KOPT-K1 (cell line): ENCODE measurements at regions not wholly inside any gene's neighbourhood (a gene's known extent, or its start where the extent isn't known, plus 50 kb on each side); places are given as distances from the start of the nearest gene placed in this dataset.
"Not testable (repeated sequence)": the region's sequence is repeated elsewhere in the genome, so short reads cannot be mapped to it uniquely, and the experiment has no call there.

Experiments
- H3K27ac ChIP-seq: fragments of 200-600 bp; sonication (generic); 2 replicates; pipeline ENCODE4 v1.5.1; 2016; ENCODE audit warnings: antibody characterized with exemption, mild to moderate bottlenecking, low read depth, low read length; ENCODE audit not compliant: poor library complexity, severe bottlenecking
- H3K36me3 ChIP-seq: fragments of 200-600 bp; sonication (generic); 2 replicates; pipeline ENCODE4 v1.5.1; 2017; ENCODE audit warnings: antibody characterized with exemption, mild to moderate bottlenecking, low read length, moderate library complexity; ENCODE audit not compliant: insufficient read depth
- H3K9me3 ChIP-seq: fragments of 200-600 bp; sonication (generic); 2 replicates; pipeline ENCODE4 v1.5.1; 2017; ENCODE audit warnings: antibody characterized with exemption, low read length, mild to moderate bottlenecking; ENCODE audit not compliant: insufficient read depth, poor library complexity, severe bottlenecking

- H3K9me3 ChIP-seq, result no peaks in the 10 kb centered on the region
- no peak overlapping the region for H3K27ac ChIP-seq
- no peaks in the 10 kb centered on the region for H3K36me3 ChIP-seq
These were observed 485.5 kb upstream of the FOXG1 start for GRCh38 chr14:28280997-28281598.

GRCh38 chr14:28284546-28285300, 481.9 kb upstream of the FOXG1 start:
- H3K36me3 ChIP-seq, result no peaks in the 10 kb centered on the region
- H3K9me3 ChIP-seq, result no peaks in the 10 kb centered on the region
- no peak overlapping the region for H3K27ac ChIP-seq

- no peaks in the 10 kb centered on the region for H3K9me3 ChIP-seq
- H3K36me3 ChIP-seq, result no peaks in the 10 kb centered on the region
- H3K27ac ChIP-seq, result no peak overlapping the region
These were observed 471.6 kb upstream of the FOXG1 start for GRCh38 chr14:28294834-28295440.

GRCh38 chr14:28297559-28297958, 469.0 kb upstream of the FOXG1 start:
- H3K9me3 ChIP-seq, result peaks cover 9% of the 10 kb centered on the region
- no peak overlapping the region for H3K27ac ChIP-seq
- H3K36me3 ChIP-seq, result no peaks in the 10 kb centered on the region

- H3K36me3 ChIP-seq, result no peaks in the 10 kb centered on the region
- H3K27ac ChIP-seq, result no peak overlapping the region
- peaks cover 9% of the 10 kb centered on the region for H3K9me3 ChIP-seq
These were observed 468.4 kb upstream of the FOXG1 start for GRCh38 chr14:28298156-28298555.

- Histone ChIP-seq H3K9me3 (peaks cover 9% of the 10 kb centered on the region), H3K36me3 (no peaks in the 10 kb centered on the region), H3K27ac (no peak overlapping the region)
These were observed 467.4 kb upstream of the FOXG1 start for GRCh38 chr14:28299227-28299626.

GRCh38 chr14:28300356-28300755, 466.2 kb upstream of the FOXG1 start:
- Histone ChIP-seq H3K27ac (no peak overlapping the region), H3K9me3 (peaks cover 9% of the 10 kb centered on the region), H3K36me3 (no peaks in the 10 kb centered on the region)

GRCh38 chr14:28301179-28301578, 465.4 kb upstream of the FOXG1 start:
- H3K27ac ChIP-seq, result no peak overlapping the region
- H3K9me3 ChIP-seq, result peaks cover 9% of the 10 kb centered on the region
- no peaks in the 10 kb centered on the region for H3K36me3 ChIP-seq

GRCh38 chr14:28303248-28303647, 463.3 kb upstream of the FOXG1 start:
- Histone ChIP-seq H3K27ac (no peak overlapping the region), H3K36me3 (no peaks in the 10 kb centered on the region), H3K9me3 (peaks cover 9% of the 10 kb centered on the region)

- Histone ChIP-seq H3K27ac (no peak overlapping the region), H3K36me3 (no peaks in the 10 kb centered on the region), H3K9me3 (peaks cover 5% of the 10 kb centered on the region)
These were observed 460.6 kb upstream of the FOXG1 start for GRCh38 chr14:28305938-28306337.

- Histone ChIP-seq H3K9me3 (no peaks in the 10 kb centered on the region), H3K27ac (no peak overlapping the region), H3K36me3 (no peaks in the 10 kb centered on the region)
These were observed 459.1 kb upstream of the FOXG1 start for GRCh38 chr14:28307506-28307905.

GRCh38 chr14:28308734-28309133, 457.9 kb upstream of the FOXG1 start:
- no peak overlapping the region for H3K27ac ChIP-seq
- no peaks in the 10 kb centered on the region for H3K9me3 ChIP-seq
- H3K36me3 ChIP-seq, result no peaks in the 10 kb centered on the region

GRCh38 chr14:28317890-28318675, 448.5 kb upstream of the FOXG1 start:
- H3K36me3 ChIP-seq, H3K27ac ChIP-seq, H3K9me3 ChIP-seq: not testable (repeated sequence)

GRCh38 chr14:28321475-28322244, 444.9 kb upstream of the FOXG1 start:
- Histone ChIP-seq H3K27ac (no peak overlapping the region), H3K36me3 (no peaks in the 10 kb centered on the region), H3K9me3 (no peaks in the 10 kb centered on the region)
